ENCODE measurements at regions not wholly inside any gene's neighbourhood (a gene's known extent, or its start where the extent isn't known, plus 50 kb on each side); places are given as distances from the start of the nearest gene placed in this dataset.

DNA sequence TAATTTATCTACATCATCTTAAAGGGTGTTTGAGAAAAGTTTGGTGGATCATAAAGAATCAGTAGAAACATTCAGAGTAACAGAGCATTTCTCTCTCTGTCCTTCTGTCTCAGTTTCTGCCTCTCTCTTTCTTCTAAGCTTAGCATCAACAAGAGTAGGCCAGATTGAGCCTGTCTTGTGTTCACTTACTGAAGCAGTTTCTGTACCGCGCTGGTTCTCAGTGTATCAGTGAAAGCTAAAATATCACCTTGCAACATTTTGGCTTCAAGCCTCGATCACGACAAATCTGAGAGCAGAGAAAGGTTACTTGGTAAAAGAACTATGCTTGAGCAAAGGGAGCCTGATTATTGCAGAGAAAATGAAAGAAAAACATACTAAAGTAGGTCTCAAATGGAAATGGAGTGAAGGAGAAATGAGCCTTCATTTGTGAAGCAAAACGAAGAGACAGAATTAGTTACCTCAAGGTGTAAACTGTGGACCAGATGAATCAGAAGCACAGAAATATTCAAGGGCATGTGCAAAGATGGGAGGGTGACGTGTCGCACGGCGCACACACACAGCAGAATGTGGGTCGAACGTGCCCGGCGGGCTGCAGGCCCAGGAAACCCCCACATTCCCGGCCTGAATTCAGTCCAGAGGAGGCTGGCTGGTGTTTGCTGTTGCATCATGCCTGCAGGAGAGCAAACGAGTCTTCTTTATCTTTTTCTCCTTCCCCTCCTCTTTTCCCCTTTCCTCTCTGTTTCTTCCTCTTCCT is 509.3 kb downstream of the QKI start:
- no peak for TF ChIP-seq TAF1 (IDR thresholded peaks at IDR 0.05; ENCODE audit: low read depth)
- TF ChIP-seq CREB1 (IDR thresholded peaks at IDR 0.05; ENCODE audit: low read depth), result no peak
- TF ChIP-seq YY1 (IDR thresholded peaks at IDR 0.05; ENCODE audit: low read depth), result no peak
- no peak for TF ChIP-seq EP300 (IDR thresholded peaks at IDR 0.05; ENCODE audit: borderline replicate concordance)
- TF ChIP-seq FOXM1 (IDR thresholded peaks at IDR 0.05; ENCODE audit: borderline replicate concordance, low read depth), result no peak
- no peak for TF ChIP-seq REST (IDR thresholded peaks at IDR 0.05; ENCODE audit: low read depth)
- no peak for TF ChIP-seq RAD21 (IDR thresholded peaks at IDR 0.05; ENCODE audit: low read depth)
- no peak for TF ChIP-seq EGR1 (IDR thresholded peaks at IDR 0.05)
- no peak for TF ChIP-seq CEBPB (IDR thresholded peaks at IDR 0.05)
- TF ChIP-seq MAX (IDR thresholded peaks at IDR 0.05), result no peak
- no peak for TF ChIP-seq ZBTB7A (IDR thresholded peaks at IDR 0.05; ENCODE audit: low read depth)
- TF ChIP-seq USF1 (IDR thresholded peaks at IDR 0.05), result no peak
